HUDEP-2 (cell line): ENCODE measurements at regions not wholly inside any gene's neighbourhood (a gene's known extent, or its start where the extent isn't known, plus 50 kb on each side); places are given as distances from the start of the nearest gene placed in this dataset.

Experiments
- DNase-seq, 76 experiments: peaks; one replicate each; lab custom pipeline; 2025; ENCODE audit not compliant: unreplicated experiment in 76 of 76; lab: John Stamatoyannopoulos, UW

- DNase-seq: no peak
Observed at GRCh38 chr16:85266857-85267256, 154.6 kb upstream of the CIBAR2 start.

DNA sequence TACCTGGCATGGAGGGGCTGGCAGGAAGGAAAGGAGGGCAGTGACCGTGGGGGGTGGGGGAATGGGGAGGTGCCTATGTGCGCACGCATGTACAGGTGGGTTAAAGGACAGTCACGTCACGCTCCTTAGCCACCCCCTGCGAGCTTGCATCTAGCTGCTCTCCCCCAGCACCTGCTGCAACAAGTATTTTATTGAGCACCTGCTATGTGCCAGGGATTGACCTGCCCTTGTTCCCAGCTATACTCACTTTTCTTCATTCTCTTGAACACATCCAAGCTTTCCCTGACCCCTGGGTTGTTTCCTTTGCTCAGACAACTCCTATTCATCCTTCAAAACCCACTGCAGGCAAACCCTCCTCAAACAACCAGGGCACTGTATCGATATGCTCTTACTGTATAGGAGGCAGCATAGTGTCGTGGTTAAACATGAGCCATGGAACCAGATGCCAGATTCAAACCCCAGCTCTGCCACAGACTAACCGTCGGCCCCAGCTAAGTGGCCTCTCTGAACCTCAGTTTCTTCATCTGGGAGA is 155.2 kb upstream of the CIBAR2 start:
- DNase-seq: no peak

- no peak for DNase-seq
Observed at GRCh38 chr16:85269165-85269564, 156.9 kb upstream of the CIBAR2 start.

DNA sequence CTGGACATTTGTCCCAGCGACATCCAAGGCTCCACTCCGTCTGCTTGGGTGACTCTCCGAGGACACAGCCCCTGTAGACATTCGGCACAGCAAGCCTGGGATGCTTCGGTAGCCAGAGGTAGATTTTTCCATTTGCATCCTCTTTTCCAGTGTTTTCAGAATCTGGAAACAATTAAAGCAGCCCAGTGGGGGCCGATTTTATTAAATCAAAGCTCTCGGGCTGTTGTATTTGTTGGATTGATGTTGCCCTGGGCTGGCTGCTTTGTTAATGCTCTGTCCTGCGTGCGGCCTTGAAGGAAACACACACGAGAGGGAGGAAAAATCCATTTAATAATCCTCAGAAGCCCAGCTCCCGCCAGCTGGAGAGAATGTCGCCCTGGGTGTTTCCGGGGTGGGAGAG is 158.1 kb upstream of the CIBAR2 start:
- DNase-seq: no peak

- DNase-seq: no peak
Observed at GRCh38 chr16:85271198-85271597, 158.9 kb upstream of the CIBAR2 start.

GRCh38 chr16:85273293-85273692 is 161.0 kb upstream of the CIBAR2 start:
- DNase-seq: no peak

GRCh38 chr16:85274501-85274900 is 162.2 kb upstream of the CIBAR2 start:
- DNase-seq: no peak

GRCh38 chr16:85274924-85275323 is 162.7 kb upstream of the CIBAR2 start:
- DNase-seq: no peak

DNA sequence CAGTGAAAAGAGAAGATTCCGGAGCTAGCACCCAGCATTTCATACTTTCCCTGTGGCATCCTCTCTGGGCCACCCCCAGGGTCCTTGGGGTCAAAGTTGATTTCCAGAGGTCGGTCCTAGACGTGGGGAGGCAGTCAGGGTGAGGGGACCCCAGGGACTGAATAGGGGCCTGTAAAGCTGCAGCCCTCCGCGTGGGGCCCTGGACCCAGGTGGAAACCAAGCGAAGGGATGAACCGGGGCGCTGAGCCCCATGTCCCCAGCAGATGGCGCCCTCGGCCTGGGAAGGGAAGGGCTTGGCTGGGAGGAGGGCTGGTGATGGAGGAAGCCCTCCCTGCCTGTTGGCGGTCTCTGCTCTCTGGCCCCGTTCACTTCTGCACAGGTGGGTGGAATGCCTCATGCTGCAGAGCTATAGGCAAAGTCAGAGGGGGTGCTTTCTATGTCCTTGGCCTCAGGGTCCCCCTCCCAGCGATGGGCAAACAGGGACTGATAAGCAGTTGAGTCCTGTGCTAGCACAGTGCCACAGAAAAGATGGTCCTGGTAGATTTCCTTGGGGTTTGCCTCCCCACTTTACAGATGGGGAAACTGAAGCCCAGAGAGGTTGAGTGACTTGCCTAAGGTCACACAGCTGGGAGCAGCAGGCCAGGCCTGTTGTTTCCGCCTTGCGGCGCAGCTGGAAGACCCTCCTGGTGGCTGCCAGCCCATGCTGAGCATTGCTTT is 163.4 kb upstream of the CIBAR2 start:
- DNase-seq: peak in 58 of 76 experiments; percentile 9 to 75 (median 40)

- DNase-seq: no peak
Observed at GRCh38 chr16:85276258-85276657, 164.0 kb upstream of the CIBAR2 start.

DNA sequence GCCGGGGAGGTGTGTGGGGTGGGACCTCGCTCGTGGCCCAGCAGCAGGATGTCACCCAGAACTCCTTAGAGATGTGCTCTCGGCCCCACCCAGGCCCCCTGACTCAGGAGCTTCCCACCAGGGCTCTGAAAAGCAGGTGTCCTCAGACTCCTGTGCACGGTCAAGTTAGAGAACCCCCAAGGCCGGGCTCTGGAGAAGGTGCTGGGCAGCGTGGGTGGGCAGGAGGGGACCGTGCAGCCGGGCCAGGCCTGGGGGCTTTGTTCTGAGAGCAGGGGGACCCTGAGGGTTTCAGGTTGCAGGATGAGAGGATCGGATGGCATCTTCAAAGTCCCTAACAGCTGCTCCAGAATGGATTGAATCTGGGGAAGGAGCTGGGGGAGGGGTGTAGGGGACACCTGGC is 164.4 kb upstream of the CIBAR2 start:
- no peak for DNase-seq

DNA sequence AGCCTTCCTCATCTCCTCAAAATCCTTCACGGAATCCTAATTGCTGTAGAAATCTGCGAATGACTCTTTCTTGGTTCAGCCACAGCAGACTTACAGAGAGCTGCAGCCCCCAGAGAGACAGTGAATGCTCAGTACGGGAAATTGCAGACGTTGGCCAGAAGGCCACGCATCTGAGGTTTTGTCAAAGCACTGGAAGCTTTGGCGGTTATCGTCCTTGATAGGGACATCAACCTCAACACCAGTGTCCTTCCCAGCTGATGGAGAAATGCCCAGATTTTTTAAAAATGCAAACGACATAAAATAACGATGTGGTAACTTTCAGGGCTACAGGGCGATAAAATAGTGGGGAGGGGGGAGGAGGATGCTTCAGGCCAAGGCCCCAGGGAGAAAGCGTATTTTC is 166.6 kb upstream of the CIBAR2 start:
- DNase-seq: no peak

- no peak for DNase-seq
Observed at GRCh38 chr16:85279402-85279801, 167.1 kb upstream of the CIBAR2 start.

GRCh38 chr16:85279825-85280545 is 167.7 kb upstream of the CIBAR2 start:
- DNase-seq: no peak

DNA sequence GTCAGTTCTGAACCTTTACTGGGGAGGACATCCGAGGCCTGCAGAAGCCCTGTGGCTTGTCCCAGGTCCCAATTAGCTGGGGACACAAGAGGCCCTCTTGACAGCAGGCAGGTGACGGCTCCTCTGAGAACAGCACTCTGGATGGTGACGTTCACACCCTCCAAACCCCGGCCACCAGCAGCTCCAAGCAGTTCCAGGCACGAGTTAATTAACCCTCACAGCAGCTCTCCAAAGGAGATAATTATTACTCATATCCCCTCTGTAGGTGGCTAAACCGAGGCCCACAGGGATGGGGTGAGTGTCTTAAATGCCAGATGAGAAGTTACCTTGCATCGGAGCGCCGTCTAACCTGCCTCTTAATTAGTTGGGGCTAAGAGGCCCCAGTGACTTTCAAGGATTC is 168.9 kb upstream of the CIBAR2 start:
- no peak for DNase-seq

DNA sequence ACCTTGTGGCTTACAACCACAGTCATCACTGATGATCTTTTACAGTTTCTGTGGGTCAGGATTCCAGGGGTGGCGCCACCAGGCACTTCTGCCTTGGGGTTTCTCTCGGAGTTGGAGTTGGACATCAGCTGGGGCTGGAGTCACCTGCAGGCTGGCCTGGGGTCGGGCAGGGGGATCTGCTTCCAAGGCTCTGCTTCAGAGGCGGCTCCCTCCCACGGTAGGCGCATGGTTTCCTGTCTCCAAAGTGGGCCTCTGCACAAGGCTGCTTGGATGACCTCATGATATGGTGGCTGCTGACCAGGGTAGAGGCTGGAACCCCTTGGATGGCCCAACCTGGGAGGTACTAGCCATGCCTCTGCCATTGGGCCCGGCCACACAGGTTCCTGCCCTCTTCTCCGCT is 170.6 kb upstream of the CIBAR2 start:
- no peak for DNase-seq

GRCh38 chr16:85283305-85284050 is 171.2 kb upstream of the CIBAR2 start:
- DNase-seq: no peak

- no peak for DNase-seq
Observed at GRCh38 chr16:85284141-85284817, 172.0 kb upstream of the CIBAR2 start.

DNA sequence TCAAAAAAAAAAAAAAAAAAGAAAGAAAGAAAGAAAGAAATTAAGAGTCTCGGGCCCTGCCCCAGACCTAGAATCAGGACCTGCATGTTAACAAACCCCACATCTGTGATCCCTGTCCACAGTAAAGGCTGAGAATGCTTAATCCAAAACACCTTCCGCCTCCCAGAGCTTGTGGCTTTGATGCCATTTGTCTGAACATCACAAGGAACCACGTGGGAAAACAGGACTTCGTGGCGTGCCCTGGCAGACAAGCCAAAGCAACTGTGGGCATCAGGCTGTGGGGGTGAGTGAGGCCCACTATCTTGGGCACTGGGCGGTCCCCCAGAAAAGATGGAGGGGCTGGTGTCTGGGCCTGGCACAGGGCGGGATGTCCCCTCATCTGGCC is 173.4 kb upstream of the CIBAR2 start:
- no peak for DNase-seq

- DNase-seq: no peak
Observed at GRCh38 chr16:85286066-85286831, 174.0 kb upstream of the CIBAR2 start.
